Inflammatory macrophage treated with lipopolysaccharide for 1 hour (primary cell): ENCODE measurements at regions not wholly inside any gene's neighbourhood (a gene's known extent, or its start where the extent isn't known, plus 50 kb on each side); places are given as distances from the start of the nearest gene placed in this dataset.

ENCODE experiments used
- DNase-seq, 2 donors: peaks; one replicate each; pipeline ENCODE4 v3.0.0-alpha.2; 2020 to 2022

GRCh38 chr7:18154726-18155125 is 127.1 kb upstream of the PRPS1L1 start:
- DNase-seq, result no peak

GRCh38 chr7:18157233-18157632 is 129.6 kb upstream of the PRPS1L1 start:
- DNase-seq, result no peak

GRCh38 chr7:18162657-18163056 is 135.0 kb upstream of the PRPS1L1 start:
- no peak for DNase-seq

- peak in 1 of 2 donors; percentile 10 for DNase-seq
These were observed 135.4 kb upstream of the PRPS1L1 start for GRCh38 chr7:18163091-18163490.

GRCh38 chr7:18165166-18165565 is 137.5 kb upstream of the PRPS1L1 start:
- DNase-seq, result no peak

- no peak for DNase-seq
These were observed 138.4 kb upstream of the PRPS1L1 start for GRCh38 chr7:18166002-18166401.

- DNase-seq, result no peak
These were observed 140.2 kb upstream of the PRPS1L1 start for GRCh38 chr7:18167815-18168214.

- DNase-seq, result no peak
These were observed 147.3 kb upstream of the PRPS1L1 start for GRCh38 chr7:18174996-18175395.

- DNase-seq, result no peak
These were observed 148.3 kb upstream of the PRPS1L1 start for GRCh38 chr7:18175801-18176450.

- DNase-seq, result no peak
These were observed 149.6 kb upstream of the PRPS1L1 start for GRCh38 chr7:18177129-18177814.

GRCh38 chr7:18177815-18178660 is 150.4 kb upstream of the PRPS1L1 start:
- DNase-seq, result peak; percentile 66 to 68

- DNase-seq, result peak in 1 of 2 donors; percentile 3
These were observed 151.4 kb upstream of the PRPS1L1 start for GRCh38 chr7:18179093-18179492.

- no peak for DNase-seq
These were observed 153.0 kb upstream of the PRPS1L1 start for GRCh38 chr7:18180685-18181084.

- no peak for DNase-seq
These were observed 162.0 kb upstream of the PRPS1L1 start for GRCh38 chr7:18189500-18190126.

- no peak for DNase-seq
These were observed 163.7 kb upstream of the PRPS1L1 start for GRCh38 chr7:18191341-18191740.

GRCh38 chr7:18191862-18192625 is 164.4 kb upstream of the PRPS1L1 start:
- DNase-seq, result no peak

- no peak for DNase-seq
These were observed 167.0 kb upstream of the PRPS1L1 start for GRCh38 chr7:18194616-18195015.

- no peak for DNase-seq
These were observed 169.0 kb upstream of the PRPS1L1 start for GRCh38 chr7:18196638-18197037.

GRCh38 chr7:18198868-18199267 is 171.2 kb upstream of the PRPS1L1 start:
- DNase-seq, result no peak

- no peak for DNase-seq
These were observed 172.6 kb upstream of the PRPS1L1 start for GRCh38 chr7:18200266-18200665.

GRCh38 chr7:18200855-18201254 is 173.2 kb upstream of the PRPS1L1 start:
- DNase-seq, result no peak

- no peak for DNase-seq
These were observed 173.7 kb upstream of the PRPS1L1 start for GRCh38 chr7:18201350-18201749.
